DMS 273 (cell line): ENCODE measurements at regions not wholly inside any gene's neighbourhood (a gene's known extent, or its start where the extent isn't known, plus 50 kb on each side); places are given as distances from the start of the nearest gene placed in this dataset.

Experiments used
- DNase-seq: peaks from one replicate; lab custom pipeline; 2025; ENCODE audit not compliant: unreplicated experiment; lab: John Stamatoyannopoulos, UW

- no peak for DNase-seq
Observed at GRCh38 chr14:98165976-98166375, 1106.0 kb downstream of the BCL11B start.

GRCh38 chr14:98167275-98167674 is 1104.7 kb downstream of the BCL11B start:
- DNase-seq, result no peak

- no peak for DNase-seq
Observed at GRCh38 chr14:98167705-98168104, 1104.3 kb downstream of the BCL11B start.

GRCh38 chr14:98168211-98168985 is 1103.6 kb downstream of the BCL11B start:
- no peak for DNase-seq

- no peak for DNase-seq
Observed at GRCh38 chr14:98169170-98169587, 1102.8 kb downstream of the BCL11B start.

GRCh38 chr14:98170575-98170974 is 1101.4 kb downstream of the BCL11B start:
- DNase-seq, result no peak

GRCh38 chr14:98171654-98172053 is 1100.3 kb downstream of the BCL11B start:
- DNase-seq, result no peak

GRCh38 chr14:98172243-98172778 is 1099.7 kb downstream of the BCL11B start:
- DNase-seq, result no peak

- no peak for DNase-seq
Observed at GRCh38 chr14:98173305-98173704, 1098.7 kb downstream of the BCL11B start.

GRCh38 chr14:98174041-98174440 is 1098.0 kb downstream of the BCL11B start:
- DNase-seq, result no peak

- DNase-seq, result no peak
Observed at GRCh38 chr14:98175436-98175835, 1096.6 kb downstream of the BCL11B start.

- DNase-seq, result no peak
Observed at GRCh38 chr14:98175881-98176280, 1096.1 kb downstream of the BCL11B start.

- DNase-seq, result no peak
Observed at GRCh38 chr14:98176892-98177291, 1095.1 kb downstream of the BCL11B start.

GRCh38 chr14:98177551-98177950 is 1094.4 kb downstream of the BCL11B start:
- DNase-seq, result no peak

GRCh38 chr14:98181241-98181640 is 1090.8 kb downstream of the BCL11B start:
- DNase-seq, result no peak

GRCh38 chr14:98181768-98182167 is 1090.2 kb downstream of the BCL11B start:
- no peak for DNase-seq

- DNase-seq, result no peak
Observed at GRCh38 chr14:98182393-98183055, 1089.5 kb downstream of the BCL11B start.

- DNase-seq, result no peak
Observed at GRCh38 chr14:98183556-98183955, 1088.4 kb downstream of the BCL11B start.

GRCh38 chr14:98184457-98184856 is 1087.5 kb downstream of the BCL11B start:
- DNase-seq, result no peak

- no peak for DNase-seq
Observed at GRCh38 chr14:98185036-98185435, 1087.0 kb downstream of the BCL11B start.

GRCh38 chr14:98186140-98186539 is 1085.9 kb downstream of the BCL11B start:
- DNase-seq, result no peak

GRCh38 chr14:98187281-98187680 is 1084.7 kb downstream of the BCL11B start:
- DNase-seq, result no peak
